ENCODE measurements at regions not wholly inside any gene's neighbourhood (a gene's known extent, or its start where the extent isn't known, plus 50 kb on each side); places are given as distances from the start of the nearest gene placed in this dataset.

- H3K79me2 ChIP-seq (ENCODE audit: insufficient read depth, low read length), result no peaks in the 10 kb centered on the region
- no peaks in the 10 kb centered on the region for H4K20me1 ChIP-seq (ENCODE audit: insufficient read depth, low read length)
- no peak overlapping the region for H3K9ac ChIP-seq (ENCODE audit: low read depth, low read length)
- no peaks in the 10 kb centered on the region for H3K27me3 ChIP-seq (ENCODE audit: insufficient read depth, low read length, poor library complexity)
- DNase-seq (no peak), ATAC-seq (ENCODE audit: insufficient read depth, low read depth) (no peak)
- H3K4me3 ChIP-seq (ENCODE audit: low read depth in 1 of 2, low read length in 2 of 2), result no peak overlapping the region
- no peaks in the 10 kb centered on the region for H3K9me3 ChIP-seq (ENCODE audit: insufficient read depth, low read length, severe bottlenecking)
- no peaks in the 10 kb centered on the region for H3K36me3 ChIP-seq (ENCODE audit: insufficient read depth, low read length)
- no peaks in the 10 kb centered on the region for H3K4me1 ChIP-seq (ENCODE audit: insufficient read depth, low read length)
- no peak overlapping the region for H2AFZ ChIP-seq (ENCODE audit: low read depth, low read length)
- H3K27ac ChIP-seq (ENCODE audit: low read length), result no peak overlapping the region
- TF ChIP-seq CTCF (IDR thresholded peaks at IDR 0.05; ENCODE audit: borderline replicate concordance, extremely low read depth, low read length, poor library complexity, severe bottlenecking) (no peak), EZH2 (IDR thresholded peaks at IDR 0.05; ENCODE audit: borderline replicate concordance, low read depth, low read length, severe bottlenecking) (no peak)
- no peak overlapping the region for H3K4me2 ChIP-seq (ENCODE audit: insufficient read depth, low read length)
These were observed 545.5 kb downstream of the CBLN2 start for GRCh38 chr18:71998547-71999097.

- Histone ChIP-seq H3K79me2 (ENCODE audit: insufficient read depth, low read length) (no peaks in the 10 kb centered on the region), H3K4me1 (ENCODE audit: insufficient read depth, low read length) (no peaks in the 10 kb centered on the region), H3K4me2 (ENCODE audit: insufficient read depth, low read length) (no peak overlapping the region), H3K4me3 (ENCODE audit: low read depth in 1 of 2, low read length in 2 of 2) (no peak overlapping the region), H3K27ac (ENCODE audit: low read length) (no peak overlapping the region), H2AFZ (ENCODE audit: low read depth, low read length) (no peak overlapping the region), H3K27me3 (ENCODE audit: insufficient read depth, low read length, poor library complexity) (no peaks in the 10 kb centered on the region), H3K9me3 (ENCODE audit: insufficient read depth, low read length, severe bottlenecking) (no peaks in the 10 kb centered on the region), H4K20me1 (ENCODE audit: insufficient read depth, low read length) (no peaks in the 10 kb centered on the region), H3K36me3 (ENCODE audit: insufficient read depth, low read length) (no peaks in the 10 kb centered on the region), H3K9ac (ENCODE audit: low read depth, low read length) (no peak overlapping the region)
- DNase-seq (no peak), ATAC-seq (ENCODE audit: insufficient read depth, low read depth) (no peak)
- TF ChIP-seq EZH2 (IDR thresholded peaks at IDR 0.05; ENCODE audit: borderline replicate concordance, low read depth, low read length, severe bottlenecking) (no peak), CTCF (IDR thresholded peaks at IDR 0.05; ENCODE audit: borderline replicate concordance, extremely low read depth, low read length, poor library complexity, severe bottlenecking) (no peak)
These were observed 548.2 kb downstream of the CBLN2 start for GRCh38 chr18:71995904-71996465.

- ATAC-seq (ENCODE audit: insufficient read depth, low read depth) (no peak), DNase-seq (no peak)
- H3K4me1 ChIP-seq (ENCODE audit: insufficient read depth, low read length), result no peaks in the 10 kb centered on the region
- H3K9ac ChIP-seq (ENCODE audit: low read depth, low read length), result no peak overlapping the region
- H3K4me3 ChIP-seq (ENCODE audit: low read depth in 1 of 2, low read length in 2 of 2), result no peak overlapping the region
- no peak overlapping the region for H3K4me2 ChIP-seq (ENCODE audit: insufficient read depth, low read length)
- H4K20me1 ChIP-seq (ENCODE audit: insufficient read depth, low read length), result no peaks in the 10 kb centered on the region
- H3K27me3 ChIP-seq (ENCODE audit: insufficient read depth, low read length, poor library complexity), result no peaks in the 10 kb centered on the region
- no peak overlapping the region for H2AFZ ChIP-seq (ENCODE audit: low read depth, low read length)
- TF ChIP-seq CTCF (IDR thresholded peaks at IDR 0.05; ENCODE audit: borderline replicate concordance, extremely low read depth, low read length, poor library complexity, severe bottlenecking) (no peak), EZH2 (IDR thresholded peaks at IDR 0.05; ENCODE audit: borderline replicate concordance, low read depth, low read length, severe bottlenecking) (no peak)
- no peak overlapping the region for H3K27ac ChIP-seq (ENCODE audit: low read length)
- H3K9me3 ChIP-seq (ENCODE audit: insufficient read depth, low read length, severe bottlenecking), result no peaks in the 10 kb centered on the region
- no peaks in the 10 kb centered on the region for H3K79me2 ChIP-seq (ENCODE audit: insufficient read depth, low read length)
- no peaks in the 10 kb centered on the region for H3K36me3 ChIP-seq (ENCODE audit: insufficient read depth, low read length)
These were observed 549.9 kb downstream of the CBLN2 start for GRCh38 chr18:71994273-71994672.
